GM18498 (cell line): ENCODE measurements at regions not wholly inside any gene's neighbourhood (a gene's known extent, or its start where the extent isn't known, plus 50 kb on each side); places are given as distances from the start of the nearest gene placed in this dataset.
"Not testable (repeated sequence)": the region's sequence is repeated elsewhere in the genome, so short reads cannot be mapped to it uniquely, and the experiment has no call there.

Source experiments
- ATAC-seq: cut with Tn5 transposase; IDR thresholded peaks from one replicate; pipeline ENCODE4 v1.9.1; 2021; ENCODE audit warnings: mild to moderate bottlenecking, moderate library complexity; ENCODE audit not compliant: unreplicated experiment

DNA sequence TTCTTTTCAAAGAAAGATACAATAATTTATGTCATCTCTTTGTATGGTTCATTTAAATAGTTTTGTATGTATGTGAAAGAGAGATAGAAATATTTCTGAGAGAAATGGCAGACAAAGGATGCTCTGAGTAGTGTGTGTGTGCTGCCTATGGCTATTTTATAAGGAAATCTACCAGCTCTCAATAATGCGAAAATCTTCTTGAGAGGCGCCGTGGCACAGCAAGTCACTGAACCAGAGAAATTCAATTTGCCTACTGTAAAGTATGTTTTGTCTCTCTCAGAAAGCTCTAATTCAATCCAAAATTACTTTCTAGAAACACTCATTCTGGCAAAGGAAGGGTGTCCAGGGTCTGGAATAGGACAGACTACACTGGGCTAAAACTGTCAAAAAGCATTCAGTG, 1981.1 kb downstream of the EFNA5 start:
- no peak for ATAC-seq

DNA sequence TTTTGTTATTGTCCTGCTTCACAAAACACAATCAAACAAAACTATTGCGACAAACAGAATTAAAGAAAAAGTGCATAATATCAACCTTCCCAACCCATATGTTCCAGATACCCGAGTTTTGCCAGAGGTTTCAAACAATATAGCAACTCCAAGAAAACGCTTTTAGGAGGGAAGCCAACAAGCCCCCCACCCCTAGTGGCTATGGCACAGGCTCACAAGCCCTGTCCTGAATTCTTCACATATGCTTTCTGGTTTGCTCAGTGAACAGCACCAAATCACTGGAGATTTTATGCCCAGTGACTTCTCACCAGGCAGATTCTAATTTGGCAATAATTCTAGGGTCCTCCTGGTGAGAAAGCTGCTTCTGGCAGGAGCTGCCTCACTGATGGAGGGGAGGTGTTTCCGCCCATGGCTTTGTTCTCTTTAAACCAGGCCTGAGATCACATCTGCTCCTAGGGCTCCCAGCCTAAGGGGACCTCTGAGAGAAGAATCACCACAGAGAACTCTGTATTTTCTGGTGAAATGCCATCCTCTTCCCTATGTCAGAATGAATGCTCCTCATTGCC, 1982.4 kb downstream of the EFNA5 start:
- no peak for ATAC-seq

DNA sequence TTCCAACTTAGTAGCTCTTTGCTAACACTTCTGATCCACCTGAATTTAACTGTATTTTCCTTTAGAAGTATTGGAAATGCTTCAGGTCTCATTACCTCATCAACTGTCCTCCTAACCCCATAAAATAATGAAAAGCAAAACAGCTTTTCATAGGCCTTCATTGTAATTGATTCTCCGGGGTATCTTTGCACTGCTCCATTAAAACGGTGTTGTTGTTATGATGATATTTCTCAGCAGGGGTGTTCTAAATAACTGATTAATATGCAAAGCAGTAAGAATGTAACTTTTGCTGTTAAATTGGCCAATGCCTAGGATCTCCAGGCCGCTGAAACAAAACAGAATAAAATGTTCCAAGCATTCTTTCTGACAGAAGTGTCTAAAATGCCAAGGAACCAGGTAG, 1983.2 kb downstream of the EFNA5 start:
- ATAC-seq, result no peak

DNA sequence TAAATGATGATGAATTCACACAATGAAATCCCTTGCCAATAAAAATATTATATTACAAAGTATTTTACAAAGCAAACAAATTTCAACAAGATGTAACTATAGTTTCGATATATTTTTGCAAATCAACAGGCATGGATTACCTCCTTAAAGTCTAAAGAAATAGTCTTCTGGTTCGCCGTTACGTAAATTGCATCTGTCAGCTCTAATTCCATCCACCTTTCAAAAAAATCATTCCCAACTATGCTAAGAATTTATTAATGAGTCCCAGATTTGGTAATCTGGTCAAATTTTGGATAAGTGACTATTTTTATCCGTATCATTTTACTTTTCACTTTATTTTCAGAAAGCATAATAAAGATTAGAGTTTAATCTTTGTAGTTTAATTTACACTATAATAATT, 1984.9 kb downstream of the EFNA5 start:
- ATAC-seq, result no peak

DNA sequence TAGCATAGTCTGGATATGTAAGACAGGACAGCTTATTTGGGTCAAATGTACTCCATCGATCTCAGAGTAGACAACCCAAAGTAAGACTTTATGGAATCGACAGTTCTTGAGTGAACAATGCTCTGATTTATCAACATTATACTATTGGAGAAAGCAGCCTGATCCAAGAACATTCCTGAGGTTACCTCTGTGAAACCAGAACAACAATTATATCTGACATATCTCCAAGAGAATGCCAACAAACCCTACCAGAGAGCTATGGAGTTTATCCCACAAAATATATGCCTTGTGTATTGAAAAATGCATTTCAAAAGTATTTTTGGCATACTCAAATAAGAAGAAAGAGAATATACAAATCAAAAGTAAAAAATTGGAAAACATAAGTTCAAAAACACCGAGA, 1985.9 kb downstream of the EFNA5 start:
- no peak for ATAC-seq

DNA sequence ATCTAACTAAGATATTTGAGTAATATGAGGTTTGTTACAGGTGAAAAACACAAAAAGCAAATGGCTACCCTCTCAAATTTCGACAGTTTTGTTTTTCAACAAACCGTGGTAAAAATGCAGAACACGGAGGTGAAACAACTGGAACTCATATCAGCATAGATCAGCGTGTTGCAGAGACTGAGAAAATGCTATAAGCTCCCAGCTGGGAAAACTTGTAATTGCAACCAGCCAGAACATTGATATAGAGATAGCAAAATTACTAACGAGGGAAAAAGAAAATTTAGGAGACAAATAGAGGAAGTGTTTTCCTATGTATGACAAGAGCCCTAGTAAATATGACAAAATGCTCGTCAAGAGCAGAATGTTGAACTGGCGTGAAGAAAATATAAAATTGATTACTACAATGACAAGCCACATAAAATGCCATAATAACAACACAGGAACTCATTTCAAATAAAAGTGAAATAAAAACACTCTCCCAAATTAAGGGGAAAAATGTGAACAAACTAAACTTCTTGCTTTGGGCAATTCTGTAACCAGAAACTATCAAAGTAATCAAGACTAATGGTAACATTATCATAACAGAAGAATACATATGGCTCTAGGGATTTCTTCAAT, 1989.8 kb downstream of the EFNA5 start:
- no peak for ATAC-seq

DNA sequence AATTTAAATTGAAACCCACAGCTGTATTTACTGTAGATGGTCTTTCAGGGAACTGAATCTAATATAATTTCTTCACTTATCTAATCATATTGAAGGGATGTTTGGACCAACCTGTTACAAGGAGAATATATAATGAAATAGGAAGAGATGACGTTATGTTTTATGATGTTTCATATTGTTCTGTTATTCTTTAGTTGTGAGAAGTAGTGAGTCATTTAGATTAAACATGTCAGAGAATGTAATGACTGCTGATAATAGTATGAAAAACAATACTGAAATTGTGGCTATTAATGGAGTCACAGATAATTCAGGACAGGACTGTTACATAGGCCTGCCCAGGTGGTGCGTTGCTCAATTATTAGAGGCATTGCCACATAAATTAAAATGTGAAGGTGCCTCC, 1993.4 kb downstream of the EFNA5 start:
- no peak for ATAC-seq

DNA sequence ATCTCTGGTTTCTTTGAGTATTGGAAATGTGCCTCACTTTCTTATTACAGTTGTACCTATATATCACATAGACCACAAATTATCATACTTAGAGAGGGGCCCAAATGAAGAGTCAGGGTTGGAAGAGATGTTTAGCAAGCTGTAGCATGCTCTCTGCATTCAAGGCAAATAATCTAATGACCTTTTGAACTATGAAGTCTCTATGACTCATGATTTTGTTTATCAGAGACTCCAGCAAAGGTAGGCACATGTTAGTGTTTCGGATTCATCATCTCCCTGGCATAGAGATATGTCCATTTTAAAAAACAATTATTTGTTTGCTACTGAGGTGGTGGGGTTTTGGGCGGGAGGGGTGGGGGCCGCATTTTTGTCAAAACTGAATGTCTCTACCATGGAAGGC, 2000.1 kb downstream of the EFNA5 start:
- no peak for ATAC-seq

DNA sequence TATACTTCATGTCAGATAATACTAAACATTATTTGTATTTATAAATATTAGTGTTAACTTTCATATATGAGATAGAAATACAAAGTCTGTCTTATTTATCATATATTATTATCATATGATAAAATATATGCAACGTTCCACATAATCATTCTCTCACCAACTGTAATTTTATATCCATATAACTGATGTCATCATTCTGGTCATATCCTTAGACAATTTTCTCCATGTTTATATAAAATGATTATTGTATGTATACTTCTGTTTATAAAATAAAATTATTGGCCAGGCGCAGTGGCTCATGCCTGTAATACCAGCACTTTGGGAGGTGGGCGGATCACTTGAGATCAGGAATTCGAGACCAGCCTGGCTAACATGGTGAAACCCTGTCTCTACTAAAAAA, 2007.1 kb downstream of the EFNA5 start:
- no peak for ATAC-seq

DNA sequence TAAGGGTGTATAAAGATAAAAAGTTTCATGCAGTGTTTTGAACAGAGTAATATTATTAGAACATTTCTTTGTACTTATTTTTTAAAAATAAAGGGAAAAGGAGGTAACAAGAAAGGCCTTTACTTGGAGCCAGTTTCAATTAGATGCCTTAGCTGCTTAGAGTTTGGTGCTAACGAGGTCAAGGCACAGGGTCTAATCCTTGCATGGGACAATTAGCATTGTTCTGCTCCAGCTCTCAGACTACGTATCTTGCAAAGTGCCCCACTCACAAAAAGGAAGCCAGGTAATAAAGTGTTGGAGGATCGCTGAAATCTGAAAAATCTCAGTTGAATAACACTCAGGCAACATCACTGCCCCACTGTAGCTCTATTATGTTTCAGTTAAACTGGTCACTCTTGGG, 2011.3 kb downstream of the EFNA5 start:
- ATAC-seq, result no peak

DNA sequence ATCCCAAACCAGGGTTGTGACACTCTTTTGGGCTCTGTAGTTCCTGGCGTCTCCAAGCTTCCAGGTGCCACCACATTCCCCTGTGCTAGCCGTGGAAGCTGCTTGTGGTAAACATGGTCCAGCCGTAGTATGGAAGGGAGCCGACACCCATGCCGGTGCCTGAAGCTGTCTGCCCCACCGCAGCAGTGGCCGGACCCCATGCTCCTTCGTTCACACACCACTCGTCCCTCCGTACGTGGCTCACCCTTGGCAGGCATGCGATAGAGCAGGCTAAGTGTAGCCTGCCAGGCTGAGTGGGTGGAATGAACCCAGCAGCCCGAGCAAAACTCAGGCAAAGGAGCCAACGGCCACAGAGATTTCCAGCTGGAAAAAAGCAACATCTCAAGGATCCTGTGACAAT, 2030.4 kb downstream of the EFNA5 start:
- no peak for ATAC-seq

DNA sequence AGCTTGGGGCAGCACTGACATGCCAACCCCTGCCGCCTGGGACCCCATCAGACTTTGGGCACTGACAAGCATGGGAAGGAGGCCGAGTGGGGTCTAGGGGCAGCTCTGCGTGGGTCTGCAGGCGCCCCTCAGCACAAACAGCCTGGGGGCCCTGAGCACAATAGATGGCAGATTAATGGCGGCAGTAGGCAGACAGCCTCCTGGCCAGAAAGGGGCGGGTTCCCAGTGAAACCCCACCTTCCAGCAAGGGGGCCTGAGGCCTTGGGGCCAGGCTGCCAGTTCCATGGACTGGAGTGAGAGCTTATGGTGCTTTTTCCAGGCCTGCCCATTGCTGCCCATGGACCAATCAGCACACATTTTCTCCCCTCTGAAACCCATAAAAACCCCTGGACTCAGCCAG, 2031.2 kb downstream of the EFNA5 start:
- ATAC-seq, result no peak

DNA sequence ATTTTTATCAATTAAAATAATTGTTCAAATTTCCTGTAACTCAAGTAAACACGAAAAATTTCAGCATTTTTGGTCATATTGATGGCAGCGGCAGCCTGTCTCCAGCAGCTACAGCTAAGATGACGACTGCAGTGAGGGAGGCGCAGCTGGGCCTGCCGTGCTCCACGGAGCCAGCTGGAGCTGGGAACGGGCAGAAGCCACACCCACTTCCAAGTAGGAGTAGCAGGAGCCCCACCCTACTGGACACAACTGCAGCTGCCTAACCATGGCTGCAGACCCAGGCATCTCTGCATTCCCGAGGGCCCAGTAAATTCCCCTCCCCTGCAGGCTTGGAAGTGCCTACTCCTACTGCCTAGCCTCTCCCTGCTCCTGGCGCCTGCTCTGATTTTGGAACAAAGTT, 2031.7 kb downstream of the EFNA5 start:
- no peak for ATAC-seq

DNA sequence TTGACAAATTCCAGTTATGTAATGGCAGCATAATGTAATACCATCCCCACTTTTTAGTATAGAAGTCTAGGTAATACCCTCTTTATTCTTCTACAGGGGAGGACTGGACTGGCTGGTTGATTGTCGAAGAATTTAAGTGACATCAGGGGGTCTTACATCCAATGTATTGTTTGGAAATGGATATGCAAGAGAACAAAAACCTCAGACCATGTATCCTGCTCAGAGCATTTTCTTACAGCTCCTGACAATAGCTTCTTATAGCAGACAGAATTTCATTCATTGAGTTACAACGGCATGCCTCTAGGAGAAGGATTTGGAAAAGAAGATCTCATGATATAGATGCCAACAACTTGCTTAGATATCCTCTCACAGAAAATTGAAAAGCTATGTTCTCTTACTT, 2032.3 kb downstream of the EFNA5 start:
- no peak for ATAC-seq

DNA sequence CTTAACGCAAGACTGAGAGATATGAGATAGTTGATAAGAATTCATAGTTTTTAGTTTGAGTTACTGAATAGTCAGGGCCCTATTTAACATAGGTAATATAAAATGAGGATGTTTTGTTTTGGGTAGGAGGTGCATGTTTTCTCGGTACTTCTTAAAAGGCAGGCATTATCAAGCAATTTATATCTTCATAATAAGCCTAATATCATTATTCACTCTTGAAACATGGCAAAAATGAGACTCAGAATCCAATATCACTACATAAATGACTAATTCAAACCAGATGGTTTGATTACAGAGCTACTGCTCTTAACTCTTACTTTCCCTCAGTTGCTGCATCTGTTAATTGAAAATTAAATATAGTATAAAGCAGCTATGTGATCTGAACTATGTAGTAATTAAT, 2038.7 kb downstream of the EFNA5 start:
- ATAC-seq, result no peak

DNA sequence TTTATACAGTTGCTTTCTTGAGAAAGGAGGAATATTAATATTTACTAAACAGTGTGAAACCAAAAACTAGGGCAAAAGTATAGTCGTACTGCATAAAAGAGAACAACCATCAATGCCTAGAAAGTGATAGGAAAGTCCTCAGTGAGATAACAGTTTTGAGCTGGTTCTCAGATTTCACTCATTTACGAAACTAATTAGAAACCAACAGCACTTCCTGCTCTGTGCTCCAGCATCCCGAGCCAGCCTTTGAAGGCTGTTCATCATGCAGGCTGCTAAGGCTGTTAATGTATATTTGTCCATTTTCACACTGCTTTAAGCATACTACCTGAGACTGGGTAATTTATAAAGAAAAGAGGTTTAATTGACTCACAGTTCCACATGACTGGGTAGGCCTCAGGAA, 2039.9 kb downstream of the EFNA5 start:
- no peak for ATAC-seq

DNA sequence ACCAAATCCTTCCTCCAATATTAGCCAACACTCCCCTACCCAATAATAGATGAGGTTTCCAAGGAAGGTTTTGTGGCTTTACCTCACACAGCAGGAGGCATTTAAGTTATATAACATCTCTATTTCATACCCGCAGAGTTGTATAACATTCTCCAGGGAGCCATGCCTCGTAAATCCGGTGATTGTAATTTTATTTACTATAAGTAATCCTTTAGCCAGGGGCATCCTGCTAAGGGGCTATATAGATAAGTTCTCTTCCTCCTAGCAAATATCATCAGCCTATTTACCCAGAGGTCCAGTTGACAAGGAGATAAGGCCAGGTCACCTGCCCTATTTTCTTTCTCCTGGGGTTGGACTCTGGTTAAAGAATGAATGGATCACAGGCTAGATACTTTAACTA, 2051.0 kb downstream of the EFNA5 start:
- no peak for ATAC-seq

DNA sequence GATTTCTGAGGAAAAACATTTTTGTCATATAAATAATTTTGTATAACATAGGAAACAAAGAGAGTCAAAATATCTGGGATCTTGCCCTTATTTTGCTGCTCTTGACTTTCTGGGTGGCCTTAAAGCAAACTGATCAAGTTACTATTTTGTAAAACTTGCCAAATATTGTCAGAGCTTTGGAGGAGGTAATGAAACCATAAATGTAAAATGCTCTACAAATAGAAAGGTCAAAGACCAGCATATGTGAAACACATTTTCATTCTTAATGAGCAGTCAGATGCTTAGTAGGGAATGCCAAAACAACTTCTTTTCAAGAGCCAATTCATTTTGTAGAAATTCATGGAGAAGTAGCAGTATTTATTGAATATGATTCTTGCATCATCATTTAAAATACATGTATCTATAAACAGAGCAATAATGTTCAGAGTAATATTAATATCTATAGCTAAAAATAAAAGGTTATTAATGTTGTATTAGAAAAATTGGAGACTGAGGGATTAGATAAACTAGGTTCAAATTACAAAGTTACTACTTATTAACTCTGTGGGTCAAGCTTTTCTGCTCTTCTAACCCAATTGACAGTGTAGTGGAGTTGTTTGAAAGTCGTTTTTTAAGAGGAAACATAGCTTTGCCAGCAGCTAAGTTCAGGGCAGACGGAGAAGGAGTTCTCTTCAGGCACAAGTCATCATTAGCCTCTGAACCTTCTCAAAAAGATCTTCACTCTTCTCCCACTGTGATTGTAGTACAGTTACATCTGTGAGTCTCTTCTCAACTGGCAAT, 2053.1 kb downstream of the EFNA5 start:
- ATAC-seq, result no peak

DNA sequence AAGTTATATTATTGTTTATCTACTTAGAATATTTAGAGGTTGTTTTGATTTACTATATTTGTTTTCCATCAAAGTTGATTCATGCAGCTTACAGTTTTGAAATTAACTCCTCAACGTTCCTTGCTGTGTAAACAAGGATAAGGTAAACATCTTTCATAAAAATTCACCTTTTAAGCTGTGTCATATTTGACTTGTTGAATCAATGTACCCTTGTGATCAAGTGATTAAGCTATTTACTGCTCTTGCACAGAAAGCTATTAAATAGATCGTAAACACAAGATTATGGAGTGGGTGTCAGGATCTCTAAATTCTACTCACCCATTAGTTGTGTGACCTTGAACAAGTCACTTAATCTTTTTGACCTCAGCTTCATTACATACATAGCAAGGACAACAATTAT, 2054.0 kb upstream of the NUDT12 start:
- no peak for ATAC-seq

DNA sequence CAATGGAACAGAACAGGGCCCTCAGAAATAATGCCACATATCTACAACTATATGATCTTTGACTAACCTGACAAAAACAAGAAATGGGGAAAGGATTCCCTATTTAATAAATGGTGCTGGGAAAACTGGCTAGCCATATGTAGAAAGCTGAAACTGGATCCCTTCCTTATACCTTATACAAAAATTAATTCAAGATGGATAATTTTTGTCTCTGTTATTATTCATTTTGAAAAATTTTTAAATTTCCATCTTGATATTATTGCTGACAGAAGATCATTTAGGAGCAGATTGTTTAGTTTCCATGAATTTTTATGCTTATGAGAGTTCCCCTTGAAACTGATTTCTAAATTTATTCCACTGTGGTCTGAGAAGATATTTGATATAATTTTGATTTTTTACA, 2039.8 kb upstream of the NUDT12 start:
- ATAC-seq, result not testable (repeated sequence)

DNA sequence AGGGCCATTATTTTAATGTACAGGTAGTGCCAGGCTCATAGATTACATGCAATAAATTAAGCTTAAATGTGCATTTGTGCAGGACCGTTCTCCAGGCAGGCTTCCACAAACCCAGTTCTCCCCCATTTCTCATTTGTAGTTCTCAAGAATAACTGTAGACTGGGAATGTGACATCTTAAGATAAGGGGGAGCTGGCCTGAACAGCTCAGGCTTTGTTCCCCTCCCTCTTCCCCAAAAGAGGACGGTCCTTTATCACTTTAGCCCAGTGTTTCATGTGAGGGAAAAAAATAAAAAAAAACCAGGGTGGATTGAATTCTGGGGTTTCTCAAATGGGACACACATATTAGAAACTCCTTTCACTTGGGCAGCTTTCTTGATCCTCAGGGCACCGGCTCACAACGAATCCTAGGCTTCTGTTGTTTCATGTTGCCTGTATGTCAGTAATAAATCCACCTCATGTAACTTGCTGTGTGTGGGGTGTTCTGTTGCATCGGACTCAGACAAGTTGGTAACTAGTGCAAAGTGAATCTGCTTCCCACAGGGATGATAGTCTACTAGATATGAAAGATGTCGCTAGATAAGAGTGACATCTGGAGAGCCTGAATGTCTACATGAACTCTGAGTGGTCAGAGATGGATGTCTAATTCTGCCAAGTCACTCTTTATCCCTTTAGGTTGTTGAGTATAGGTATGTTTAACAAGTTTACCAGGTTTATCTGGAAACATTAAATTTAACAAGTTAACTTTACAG, 2030.6 kb upstream of the NUDT12 start:
- ATAC-seq, result no peak
